Mesenchymal stem cell (in vitro differentiated cells and primary cell): ENCODE measurements at regions not wholly inside any gene's neighbourhood (a gene's known extent, or its start where the extent isn't known, plus 50 kb on each side); places are given as distances from the start of the nearest gene placed in this dataset.

Source experiments
- DNase-seq: peaks from one replicate; pipeline ENCODE4 v3.0.0-alpha.2; 2013
- H2AFZ ChIP-seq: one replicate; pipeline ENCODE4 v1.6.1; 2013; ENCODE audit warnings: low read depth, mild to moderate bottlenecking, control low read depth, inconsistent platforms, low read length, moderate library complexity
- H2AK5ac ChIP-seq: 2 replicates; pipeline ENCODE4 v1.6.1; 2013; ENCODE audit warnings: low read length, moderate library complexity, mild to moderate bottlenecking, inconsistent platforms; ENCODE audit not compliant: severe bottlenecking
- H2BK120ac ChIP-seq: one replicate; pipeline ENCODE4 v1.6.1; 2013; ENCODE audit warnings: low read depth, mild to moderate bottlenecking, inconsistent platforms, low read length, moderate library complexity
- H2BK12ac ChIP-seq, 2 experiments: one replicate each; pipeline ENCODE4 v1.6.1; 2013; ENCODE audit warnings: inconsistent platforms in 2 of 2, low read length in 2 of 2, mild to moderate bottlenecking in 2 of 2, moderate library complexity in 2 of 2, control low read depth in 1 of 2
- H2BK15ac ChIP-seq: one replicate; pipeline ENCODE4 v1.6.1; 2013; ENCODE audit warnings: mild to moderate bottlenecking, low read depth, inconsistent platforms; ENCODE audit not compliant: poor library complexity, severe bottlenecking
- H2BK5ac ChIP-seq: 2 replicates; pipeline ENCODE4 v1.6.1; 2013; ENCODE audit warnings: low read depth, mild to moderate bottlenecking, low read length, control low read depth, inconsistent platforms; ENCODE audit not compliant: poor library complexity, severe bottlenecking
- H3K14ac ChIP-seq, 2 experiments: one replicate each; pipeline ENCODE4 v1.6.1; 2013; ENCODE audit warnings: inconsistent platforms in 2 of 2, low read length in 2 of 2, control low read depth in 1 of 2, mild to moderate bottlenecking in 1 of 2, moderate library complexity in 1 of 2
- H3K18ac ChIP-seq, 2 experiments: one replicate each; pipeline ENCODE4 v1.6.1; 2013; ENCODE audit warnings: inconsistent platforms in 2 of 2, low read length in 2 of 2, control low read depth in 1 of 2, low read depth in 1 of 2, mild to moderate bottlenecking in 1 of 2
- H3K23ac ChIP-seq, 2 experiments: one replicate each; pipeline ENCODE4 v1.6.1; 2013; ENCODE audit warnings: inconsistent platforms in 2 of 2, low read length in 2 of 2, mild to moderate bottlenecking in 2 of 2, moderate library complexity in 2 of 2, control low read depth in 1 of 2
- H3K27ac ChIP-seq: 2 replicates; pipeline ENCODE4 v1.5.1; 2013; ENCODE audit warnings: mild to moderate bottlenecking, moderate library complexity, low read length, control low read depth, inconsistent platforms; ENCODE audit not compliant: poor library complexity, severe bottlenecking
- H3K27me3 ChIP-seq, 2 experiments: 2 replicates each; pipeline versions ENCODE4 v1.6.1 to v1.7.0; 2013; ENCODE audit warnings: low read length in 2 of 2, mild to moderate bottlenecking in 2 of 2, moderate library complexity in 2 of 2, control low read depth in 1 of 2, inconsistent platforms in 1 of 2; ENCODE audit not compliant: control insufficient read depth in 1 of 2, insufficient read depth in 1 of 2
- H3K36me3 ChIP-seq, 2 experiments: 2 replicates each; pipeline versions ENCODE4 v1.6.1 to v1.7.0; 2013; ENCODE audit warnings: low read length in 2 of 2, control low read depth in 1 of 2, inconsistent platforms in 1 of 2, low read depth in 1 of 2, mild to moderate bottlenecking in 1 of 2; ENCODE audit not compliant: insufficient read depth in 2 of 2, control insufficient read depth in 1 of 2
- H3K4ac ChIP-seq, 2 experiments: one replicate each; pipeline ENCODE4 v1.6.1; 2013; ENCODE audit warnings: inconsistent platforms in 2 of 2, low read length in 2 of 2, mild to moderate bottlenecking in 2 of 2, moderate library complexity in 2 of 2, control low read depth in 1 of 2, low read depth in 1 of 2
- H3K4me1 ChIP-seq: 2 replicates; pipeline ENCODE4 v1.6.1; 2013; ENCODE audit warnings: low read depth, low read length, control low read depth; ENCODE audit not compliant: control insufficient read depth, insufficient read depth
- H3K4me2 ChIP-seq: 2 replicates; pipeline ENCODE4 v1.6.1; 2013; ENCODE audit warnings: low read length, mild to moderate bottlenecking, inconsistent platforms; ENCODE audit not compliant: poor library complexity, severe bottlenecking
- H3K4me3 ChIP-seq, 2 experiments: 2 replicates each; pipeline versions ENCODE4 v1.5.1 to v1.7.0; 2013; ENCODE audit warnings: low read length in 2 of 2, mild to moderate bottlenecking in 2 of 2, control low read depth in 1 of 2, low read depth in 1 of 2; ENCODE audit not compliant: insufficient read depth in 1 of 2
- H3K79me1 ChIP-seq: replicated peaks from 2 replicates; pipeline ENCODE4 v1.6.1; 2013; ENCODE audit warnings: mild to moderate bottlenecking, control low read depth, low read length, inconsistent platforms; ENCODE audit not compliant: poor library complexity, severe bottlenecking
- H3K9ac ChIP-seq: 2 replicates; pipeline ENCODE4 v1.7.0; 2013; ENCODE audit warnings: mild to moderate bottlenecking, low read length, moderate library complexity
- H3K9me3 ChIP-seq: 2 replicates; pipeline ENCODE4 v1.7.0; 2013; ENCODE audit warnings: mild to moderate bottlenecking, low read length; ENCODE audit not compliant: control insufficient read depth
- H4K8ac ChIP-seq: one replicate; pipeline ENCODE4 v1.6.1; 2013; ENCODE audit warnings: inconsistent platforms, mild to moderate bottlenecking, low read length, moderate library complexity
- H4K91ac ChIP-seq: one replicate; pipeline ENCODE4 v1.6.1; 2013; ENCODE audit warnings: mild to moderate bottlenecking, low read length, inconsistent platforms
- WGBS: methylation state at CpG from one replicate; pipeline ENCODE4 v1.1.7; 2013; ENCODE audit warnings: mixed read lengths; 5-methylcytosine and 5-hydroxymethylcytosine counted together

DNA sequence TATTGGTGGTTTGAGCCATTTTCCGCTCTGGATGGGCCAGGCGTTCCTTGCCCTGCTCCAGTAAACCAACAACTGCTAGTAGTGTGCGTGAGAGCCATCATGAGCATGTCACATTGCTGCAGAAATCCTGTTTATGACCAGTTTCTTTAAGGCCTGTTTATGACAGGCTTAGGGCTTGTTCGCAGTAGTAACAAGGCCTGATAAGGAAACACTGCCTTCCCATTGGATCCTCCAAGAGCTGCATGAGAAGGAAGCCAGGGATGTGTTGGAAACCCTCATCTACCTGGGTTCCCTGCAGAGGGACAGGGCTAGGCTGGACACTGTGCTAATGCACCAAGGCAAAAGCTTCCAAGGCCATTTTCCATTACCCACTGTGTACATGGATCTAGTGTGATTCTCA is 153.9 kb downstream of the ZNF518B start:
- Histone ChIP-seq H3K79me1 (no peaks in the 10 kb centered on the region), H2BK5ac (no peak overlapping the region), H3K9me3 (no peaks in the 10 kb centered on the region), H3K4me3 (no peak overlapping the region), H3K4me2 (no peak overlapping the region), H3K14ac (no peak overlapping the region), H2BK15ac (no peak overlapping the region), H3K18ac (no peak overlapping the region), H4K8ac (no peak overlapping the region), H2AFZ (no peak overlapping the region), H2AK5ac (no peak overlapping the region), H2BK120ac (no peak overlapping the region), H2BK12ac (no peak overlapping the region), H3K23ac (no peak overlapping the region), H4K91ac (no peak overlapping the region), H3K9ac (no peak overlapping the region), H3K4me1 (no peaks in the 10 kb centered on the region), H3K27ac (no peak overlapping the region), H3K4ac (no peak overlapping the region), H3K36me3 (no peaks in the 10 kb centered on the region), H3K27me3 (peaks cover 0 to 5% of the 10 kb centered on the region in 2 experiments)
- no peak for DNase-seq
- 64% methylated on average over 4 of the region's 4 CpGs for WGBS

DNA sequence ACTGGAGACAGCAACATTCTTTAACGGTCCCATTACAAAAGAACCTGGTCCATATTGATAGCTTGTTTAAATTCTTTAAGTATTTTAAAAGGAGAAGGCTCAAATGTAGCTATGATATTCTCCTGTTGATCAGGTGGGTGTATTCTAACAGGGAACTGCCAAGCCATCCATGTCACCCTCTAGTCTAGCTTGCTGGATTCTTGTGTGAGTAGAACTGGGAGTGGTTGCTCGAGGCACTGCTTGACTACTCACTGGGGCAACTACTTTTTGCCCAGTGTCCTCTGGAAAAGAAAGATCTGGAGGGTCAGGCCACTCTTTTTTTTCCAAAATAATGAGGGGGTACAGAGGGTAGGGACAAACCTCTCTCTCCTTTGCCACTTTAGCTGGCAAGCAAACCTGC is 155.1 kb downstream of the ZNF518B start:
- no peak overlapping the region for H2BK15ac ChIP-seq
- H3K36me3 ChIP-seq: no peaks in the 10 kb centered on the region
- peaks cover 0 to 5% of the 10 kb centered on the region in 2 experiments for H3K27me3 ChIP-seq
- no peak overlapping the region for H3K23ac ChIP-seq
- no peak overlapping the region for H2BK12ac ChIP-seq
- no peak overlapping the region for H3K18ac ChIP-seq
- no peak overlapping the region for H4K91ac ChIP-seq
- H3K27ac ChIP-seq: no peak overlapping the region
- H3K4ac ChIP-seq: no peak overlapping the region
- 43% methylated on average over 1 of the region's 2 CpGs for WGBS
- H3K4me1 ChIP-seq: no peaks in the 10 kb centered on the region
- no peak overlapping the region for H3K14ac ChIP-seq
- H4K8ac ChIP-seq: no peak overlapping the region
- no peak overlapping the region for H3K9ac ChIP-seq
- H2BK5ac ChIP-seq: no peak overlapping the region
- no peak overlapping the region for H2AK5ac ChIP-seq
- H2AFZ ChIP-seq: no peak overlapping the region
- H2BK120ac ChIP-seq: no peak overlapping the region
- DNase-seq: no peak
- no peaks in the 10 kb centered on the region for H3K79me1 ChIP-seq
- no peak overlapping the region for H3K4me2 ChIP-seq
- H3K9me3 ChIP-seq: no peaks in the 10 kb centered on the region
- H3K4me3 ChIP-seq: no peak overlapping the region

DNA sequence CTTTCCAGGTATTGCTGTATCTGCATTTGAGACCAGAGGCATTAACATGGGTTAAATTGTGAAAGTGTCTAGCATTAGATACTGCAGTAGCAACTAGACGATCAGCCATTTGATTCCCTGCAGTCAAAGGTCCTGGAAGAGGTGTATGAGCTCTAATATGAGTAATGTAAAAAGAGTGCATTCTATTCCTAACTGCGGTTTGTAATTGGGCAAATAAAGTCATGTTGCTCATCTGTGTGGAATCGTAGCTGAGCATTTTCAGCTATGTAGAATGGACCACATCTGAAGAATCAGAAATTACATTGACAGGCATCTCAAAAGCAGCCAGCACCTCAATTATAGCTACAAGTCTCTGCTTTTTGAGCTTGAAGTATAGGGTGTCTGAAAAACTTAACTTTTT is 157.6 kb downstream of the ZNF518B start:
- Histone ChIP-seq H4K91ac (no peak overlapping the region), H3K27ac (no peak overlapping the region), H3K9ac (no peak overlapping the region), H2BK15ac (no peak overlapping the region), H2BK120ac (no peak overlapping the region), H4K8ac (no peak overlapping the region), H3K9me3 (no peaks in the 10 kb centered on the region), H3K4me3 (no peak overlapping the region), H2AFZ (no peak overlapping the region), H3K79me1 (no peaks in the 10 kb centered on the region), H2BK12ac (no peak overlapping the region), H3K27me3 (no peaks in the 10 kb centered on the region), H3K4ac (no peak overlapping the region), H2AK5ac (no peak overlapping the region), H3K14ac (no peak overlapping the region), H3K23ac (no peak overlapping the region), H3K4me1 (no peaks in the 10 kb centered on the region), H3K18ac (no peak overlapping the region), H3K36me3 (no peaks in the 10 kb centered on the region), H3K4me2 (no peak overlapping the region), H2BK5ac (no peak overlapping the region)
- WGBS: 69% methylated on average over 3 of the region's 3 CpGs
- no peak for DNase-seq

DNA sequence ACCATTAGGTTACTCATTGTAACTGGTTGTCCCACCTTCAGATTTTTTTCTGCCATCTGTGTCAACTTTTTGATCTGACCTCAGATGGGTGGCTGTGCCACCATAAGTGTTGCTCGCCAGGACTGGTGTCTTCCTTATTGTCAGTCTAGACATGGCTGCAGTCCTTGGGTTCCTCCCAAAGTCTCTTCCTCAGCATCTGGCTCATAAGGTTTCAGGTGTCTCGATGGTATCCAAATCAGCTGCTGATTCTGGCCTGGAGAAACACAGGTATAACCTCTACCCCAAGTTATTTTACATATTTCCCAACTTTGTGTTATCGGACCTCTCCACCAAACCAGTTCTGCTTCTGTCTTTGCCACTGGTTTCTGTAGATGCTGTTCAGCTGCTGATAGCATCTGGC is 158.5 kb downstream of the ZNF518B start:
- Histone ChIP-seq H3K9me3 (no peaks in the 10 kb centered on the region), H3K4me1 (no peaks in the 10 kb centered on the region), H4K91ac (no peak overlapping the region), H3K36me3 (no peaks in the 10 kb centered on the region), H3K9ac (no peak overlapping the region), H3K79me1 (no peaks in the 10 kb centered on the region), H3K4me3 (no peak overlapping the region), H2AK5ac (no peak overlapping the region), H2BK120ac (no peak overlapping the region), H3K4ac (no peak overlapping the region), H3K14ac (no peak overlapping the region), H3K27ac (no peak overlapping the region), H2AFZ (no peak overlapping the region), H2BK15ac (no peak overlapping the region), H2BK5ac (no peak overlapping the region), H3K23ac (no peak overlapping the region), H2BK12ac (no peak overlapping the region), H4K8ac (no peak overlapping the region), H3K4me2 (no peak overlapping the region), H3K27me3 (no peaks in the 10 kb centered on the region), H3K18ac (no peak overlapping the region)
- 77% methylated on average over 3 of the region's 3 CpGs for WGBS
- DNase-seq: no peak
